ENCODE measurements at regions not wholly inside any gene's neighbourhood (a gene's known extent, or its start where the extent isn't known, plus 50 kb on each side); places are given as distances from the start of the nearest gene placed in this dataset.
"Not testable (repeated sequence)": the region's sequence is repeated elsewhere in the genome, so short reads cannot be mapped to it uniquely, and the experiment has no call there.

GRCh38 chr5:96121364-96121763 is 159.7 kb upstream of the ELL2 start:
- ATAC-seq (ENCODE audit: low read depth), result no peak
- peaks cover 5% of the 10 kb centered on the region for H3K27me3 Mint-ChIP-seq
- H3K27ac Mint-ChIP-seq, result no peak overlapping the region
- no peaks in the 10 kb centered on the region for H3K4me1 Mint-ChIP-seq
- no peaks in the 10 kb centered on the region for H3K9me3 Mint-ChIP-seq
- no peak for DNase-seq
- no peaks in the 10 kb centered on the region for H3K36me3 Mint-ChIP-seq
- no peak overlapping the region for H3K4me3 Mint-ChIP-seq
- POLR2A ChIA-PET, result no interaction called here

DNA sequence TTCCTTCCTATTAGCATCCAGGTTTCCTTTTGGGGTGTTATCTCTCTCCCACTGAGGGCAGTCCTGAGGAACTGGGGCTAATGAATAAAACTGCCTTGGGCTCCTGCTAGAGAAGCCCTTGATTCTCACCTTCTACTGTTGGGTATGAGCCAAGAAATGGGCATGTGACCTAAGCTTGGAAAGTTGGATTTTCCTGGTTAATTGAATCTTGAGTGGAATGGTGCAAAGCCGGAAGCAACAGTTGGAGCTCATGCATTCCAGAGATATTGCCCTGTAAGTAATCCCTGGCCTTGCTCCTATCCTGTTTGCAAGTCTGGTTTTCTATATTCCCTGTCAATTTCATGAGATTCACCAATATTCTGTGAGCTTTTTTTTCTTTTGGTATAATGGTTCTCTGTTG is 158.5 kb upstream of the ELL2 start:
- ATAC-seq (ENCODE audit: low read depth), result no peak
- DNase-seq, result no peak
- H3K4me1 Mint-ChIP-seq, result peaks cover 4% of the 10 kb centered on the region
- H3K27me3 Mint-ChIP-seq, result peaks cover 5% of the 10 kb centered on the region
- H3K27ac Mint-ChIP-seq, result no peak overlapping the region
- H3K36me3 Mint-ChIP-seq, result no peaks in the 10 kb centered on the region
- H3K9me3 Mint-ChIP-seq, result no peaks in the 10 kb centered on the region
- H3K4me3 Mint-ChIP-seq, result no peak overlapping the region
- POLR2A ChIA-PET, result no interaction called here

- H3K4me1 Mint-ChIP-seq, result peaks cover 4% of the 10 kb centered on the region
- no peak overlapping the region for H3K4me3 Mint-ChIP-seq
- H3K36me3 Mint-ChIP-seq, result no peaks in the 10 kb centered on the region
- peaks cover 2% of the 10 kb centered on the region for H3K27me3 Mint-ChIP-seq
- POLR2A ChIA-PET, result no interaction called here
- H3K9me3 Mint-ChIP-seq, result no peaks in the 10 kb centered on the region
- ATAC-seq (ENCODE audit: low read depth), result no peak
- no peak for DNase-seq
- no peak overlapping the region for H3K27ac Mint-ChIP-seq
Measured at GRCh38 chr5:96117771-96118651, 156.4 kb upstream of the ELL2 start.

DNA sequence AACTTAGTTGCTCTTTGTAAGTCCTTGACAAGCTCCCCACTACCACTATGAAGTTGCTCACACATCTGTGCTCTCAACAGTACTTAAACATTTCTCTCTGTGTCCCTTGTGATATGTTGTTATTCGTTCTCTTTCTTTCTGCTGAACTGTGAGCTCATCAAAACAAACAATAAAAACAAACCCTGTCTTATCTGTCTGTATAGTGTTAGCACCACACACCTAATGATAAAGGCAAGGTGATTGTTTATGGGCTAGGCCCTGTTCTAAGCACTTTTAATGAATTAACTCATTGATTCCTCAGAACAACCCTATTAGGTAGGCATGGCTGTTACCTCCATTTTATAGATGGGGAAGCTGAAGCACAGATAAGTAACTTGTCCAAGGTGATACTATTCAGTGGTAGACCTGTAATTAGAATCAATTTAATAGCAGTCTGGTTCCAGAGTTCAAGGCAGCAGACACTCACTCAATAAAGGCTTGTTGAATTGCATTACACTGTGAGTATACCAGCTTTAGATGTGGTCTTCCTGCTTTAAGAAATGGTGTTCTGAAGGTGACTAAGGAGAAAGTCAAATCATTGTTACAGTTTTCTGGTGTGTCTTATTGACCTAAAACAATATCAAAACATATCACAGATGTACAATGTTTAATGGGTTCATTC is 153.6 kb upstream of the ELL2 start:
- ATAC-seq (ENCODE audit: low read depth) (no peak), DNase-seq (no peak)
- Mint-ChIP-seq H3K36me3 (no peaks in the 10 kb centered on the region), H3K27ac (no peak overlapping the region), H3K4me3 (no peak overlapping the region), H3K9me3 (no peaks in the 10 kb centered on the region), H3K4me1 (peaks cover 5% of the 10 kb centered on the region), H3K27me3 (peaks cover 3% of the 10 kb centered on the region)
- POLR2A ChIA-PET, result no interaction called here

DNA sequence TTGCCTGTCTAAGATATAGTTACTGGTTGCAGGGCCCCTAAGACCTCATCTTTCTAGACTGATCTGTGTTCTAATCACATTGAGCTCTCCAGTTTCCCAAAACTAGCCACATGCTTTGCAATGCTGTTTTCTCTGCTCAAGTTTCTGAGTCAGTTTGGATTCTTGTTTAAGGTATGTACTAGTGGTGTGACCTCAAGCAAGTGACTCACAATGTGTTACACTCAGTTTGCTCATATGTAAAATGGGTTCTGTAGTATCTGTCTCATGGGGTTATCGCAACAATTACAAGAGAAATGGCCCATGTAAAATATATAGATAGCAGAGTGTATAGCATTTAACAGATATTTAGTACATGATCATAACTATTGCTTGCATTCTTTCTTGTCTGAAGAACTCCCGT is 153.1 kb upstream of the ELL2 start:
- no peak overlapping the region for H3K4me3 Mint-ChIP-seq
- no peaks in the 10 kb centered on the region for H3K9me3 Mint-ChIP-seq
- POLR2A ChIA-PET, result no interaction called here
- H3K27ac Mint-ChIP-seq, result no peak overlapping the region
- no peak for DNase-seq
- peaks cover 5% of the 10 kb centered on the region for H3K4me1 Mint-ChIP-seq
- peaks cover 3% of the 10 kb centered on the region for H3K27me3 Mint-ChIP-seq
- no peak for ATAC-seq (ENCODE audit: low read depth)
- no peaks in the 10 kb centered on the region for H3K36me3 Mint-ChIP-seq

DNA sequence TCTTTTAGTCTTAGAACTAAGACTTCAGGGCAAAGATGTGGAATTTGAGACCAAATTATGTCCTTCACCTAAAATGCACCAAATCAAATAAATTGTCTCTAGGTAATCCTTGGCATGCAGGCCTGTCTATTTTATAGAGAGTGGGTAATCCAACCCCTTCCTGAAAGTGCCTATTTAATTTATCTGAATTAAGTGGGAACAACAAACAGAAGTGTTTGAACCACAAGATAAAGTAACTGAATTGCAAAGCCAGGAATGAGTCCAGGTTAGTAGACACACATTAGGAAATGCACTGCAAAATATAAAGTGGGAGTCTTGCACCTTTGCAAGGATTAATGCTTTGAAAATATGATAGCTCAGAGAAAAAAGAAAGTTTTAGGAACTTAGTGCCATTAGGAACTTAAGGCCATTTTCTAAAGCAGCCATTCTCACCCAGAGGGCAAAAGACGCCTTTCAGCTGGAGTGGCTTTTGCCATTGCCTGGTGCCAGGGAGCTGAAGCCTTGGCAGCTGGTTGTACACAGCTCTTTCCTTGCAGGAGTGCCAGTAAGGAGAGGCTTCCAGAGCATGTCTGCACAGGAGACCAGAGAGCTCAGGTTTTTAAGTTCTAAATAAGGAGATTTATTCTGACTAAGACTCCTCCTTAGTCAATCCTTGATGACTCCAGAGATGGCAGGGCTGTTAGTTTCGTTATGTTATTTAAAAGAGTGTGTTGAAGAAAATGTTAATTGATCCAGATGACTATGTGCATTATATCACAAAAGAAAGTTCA is 151.7 kb upstream of the ELL2 start:
- no peak for DNase-seq
- Mint-ChIP-seq H3K9me3 (no peaks in the 10 kb centered on the region), H3K36me3 (no peaks in the 10 kb centered on the region), H3K4me1 (peaks cover 5% of the 10 kb centered on the region), H3K4me3 (no peak overlapping the region), H3K27ac (no peak overlapping the region), H3K27me3 (peaks cover 3% of the 10 kb centered on the region)
- no peak for ATAC-seq (ENCODE audit: low read depth)
- POLR2A ChIA-PET, result no interaction called here

GRCh38 chr5:96112703-96113102 is 151.1 kb upstream of the ELL2 start:
- peaks cover 5% of the 10 kb centered on the region for H3K4me1 Mint-ChIP-seq
- peaks cover 3% of the 10 kb centered on the region for H3K27me3 Mint-ChIP-seq
- no peaks in the 10 kb centered on the region for H3K9me3 Mint-ChIP-seq
- DNase-seq (no peak), ATAC-seq (ENCODE audit: low read depth) (no peak)
- H3K27ac Mint-ChIP-seq, result no peak overlapping the region
- no peak overlapping the region for H3K4me3 Mint-ChIP-seq
- no peaks in the 10 kb centered on the region for H3K36me3 Mint-ChIP-seq
- POLR2A ChIA-PET, result no interaction called here

- POLR2A ChIA-PET, result no interaction called here
- H3K4me1 Mint-ChIP-seq, result peaks cover 5% of the 10 kb centered on the region
- H3K9me3 Mint-ChIP-seq, result no peaks in the 10 kb centered on the region
- H3K4me3 Mint-ChIP-seq, result no peak overlapping the region
- DNase-seq (no peak), ATAC-seq (ENCODE audit: low read depth) (no peak)
- no peak overlapping the region for H3K27ac Mint-ChIP-seq
- peaks cover 2% of the 10 kb centered on the region for H3K27me3 Mint-ChIP-seq
- H3K36me3 Mint-ChIP-seq, result no peaks in the 10 kb centered on the region
Measured at GRCh38 chr5:96112123-96112670, 150.5 kb upstream of the ELL2 start.

DNA sequence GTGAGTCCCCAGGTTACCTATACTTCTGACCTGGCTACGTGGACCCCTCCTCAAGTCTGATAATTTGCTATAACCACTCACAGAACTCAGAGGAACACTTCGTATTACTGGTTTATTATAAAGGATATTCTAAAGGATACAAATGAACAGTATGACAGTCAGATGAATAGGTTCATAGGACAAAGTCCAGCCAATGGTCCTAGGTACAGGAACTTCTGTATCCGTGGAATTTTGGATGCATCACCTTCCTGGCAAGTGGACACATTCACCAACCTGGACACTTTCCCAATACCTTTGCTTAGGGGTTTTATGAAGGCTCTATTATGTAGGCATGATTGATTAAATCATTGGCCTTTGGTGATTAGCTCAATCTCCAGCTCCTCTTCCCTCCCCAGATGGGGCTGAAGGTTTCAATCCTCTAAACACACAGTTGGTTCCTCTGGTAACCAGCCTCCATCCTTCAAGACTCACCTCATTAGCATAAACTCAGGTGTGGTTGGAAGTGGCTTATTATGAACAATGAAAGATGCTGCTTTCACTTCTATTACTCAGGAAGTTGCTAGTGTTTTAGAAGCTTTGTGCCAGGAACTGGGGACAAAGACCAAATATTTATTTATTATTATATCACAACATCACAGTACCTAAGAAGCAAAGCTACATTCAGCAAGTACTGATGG is 149.6 kb upstream of the ELL2 start:
- Mint-ChIP-seq H3K4me3 (no peak overlapping the region), H3K27me3 (peaks cover 2% of the 10 kb centered on the region), H3K9me3 (no peaks in the 10 kb centered on the region), H3K36me3 (no peaks in the 10 kb centered on the region), H3K4me1 (peaks cover 5% of the 10 kb centered on the region), H3K27ac (no peak overlapping the region)
- ATAC-seq (ENCODE audit: low read depth) (no peak), DNase-seq (no peak)
- POLR2A ChIA-PET, result no interaction called here

- ATAC-seq (ENCODE audit: low read depth) (no peak), DNase-seq (no peak)
- Mint-ChIP-seq H3K27me3 (peaks cover 2% of the 10 kb centered on the region), H3K9me3 (no peaks in the 10 kb centered on the region), H3K27ac (no peak overlapping the region), H3K4me1 (peaks cover 1% of the 10 kb centered on the region), H3K4me3 (no peak overlapping the region), H3K36me3 (no peaks in the 10 kb centered on the region)
- POLR2A ChIA-PET, result no interaction called here
Measured at GRCh38 chr5:96110300-96110699, 148.6 kb upstream of the ELL2 start.

DNA sequence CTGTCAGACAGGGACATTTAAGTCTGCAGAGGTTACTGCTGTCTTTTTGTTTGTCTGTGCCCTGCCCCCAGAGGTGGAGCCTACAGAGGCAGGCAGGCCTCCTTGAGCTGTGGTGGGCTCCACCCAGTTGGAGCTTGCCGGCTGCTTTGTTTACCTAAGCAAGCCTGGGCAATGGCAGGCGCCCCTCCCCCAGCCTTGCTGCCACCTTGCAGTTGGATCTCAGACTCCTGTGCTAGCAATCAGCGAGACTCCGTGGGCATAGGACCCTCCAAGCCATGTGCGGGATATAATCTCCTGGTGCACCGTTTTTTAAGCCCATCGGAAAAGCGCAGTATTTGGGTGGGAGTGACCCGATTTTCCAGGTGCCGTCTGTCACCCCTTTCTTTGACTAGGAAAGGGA is 147.0 kb upstream of the ELL2 start:
- H3K27me3 Mint-ChIP-seq; POLR2A ChIA-PET; DNase-seq; H3K36me3 Mint-ChIP-seq; H3K27ac Mint-ChIP-seq; H3K9me3 Mint-ChIP-seq; ATAC-seq (ENCODE audit: low read depth); H3K4me1 Mint-ChIP-seq; H3K4me3 Mint-ChIP-seq: not testable (repeated sequence)

DNA sequence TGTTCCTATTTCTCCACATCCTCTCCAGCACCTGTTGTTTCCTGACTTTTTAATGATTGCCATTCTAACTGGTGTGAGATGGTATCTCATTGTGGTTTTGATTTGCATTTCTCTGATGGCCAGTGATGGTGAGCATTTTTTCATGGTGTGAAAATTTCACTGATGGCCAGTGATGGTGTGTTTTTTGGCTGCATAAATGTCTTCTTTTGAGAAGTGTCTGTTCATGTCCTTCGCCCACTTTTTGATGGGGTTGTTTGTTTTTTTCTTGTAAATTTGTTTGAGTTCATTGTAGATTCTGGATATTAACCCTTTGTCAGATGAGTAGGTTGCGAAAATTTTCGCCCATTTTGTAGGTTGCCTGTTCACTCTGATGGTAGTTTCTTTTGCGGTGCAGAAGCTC is 142.2 kb upstream of the ELL2 start:
- H3K9me3 Mint-ChIP-seq; H3K27me3 Mint-ChIP-seq; DNase-seq; H3K4me1 Mint-ChIP-seq; H3K36me3 Mint-ChIP-seq; POLR2A ChIA-PET; H3K4me3 Mint-ChIP-seq; H3K27ac Mint-ChIP-seq; ATAC-seq (ENCODE audit: low read depth): not testable (repeated sequence)

DNA sequence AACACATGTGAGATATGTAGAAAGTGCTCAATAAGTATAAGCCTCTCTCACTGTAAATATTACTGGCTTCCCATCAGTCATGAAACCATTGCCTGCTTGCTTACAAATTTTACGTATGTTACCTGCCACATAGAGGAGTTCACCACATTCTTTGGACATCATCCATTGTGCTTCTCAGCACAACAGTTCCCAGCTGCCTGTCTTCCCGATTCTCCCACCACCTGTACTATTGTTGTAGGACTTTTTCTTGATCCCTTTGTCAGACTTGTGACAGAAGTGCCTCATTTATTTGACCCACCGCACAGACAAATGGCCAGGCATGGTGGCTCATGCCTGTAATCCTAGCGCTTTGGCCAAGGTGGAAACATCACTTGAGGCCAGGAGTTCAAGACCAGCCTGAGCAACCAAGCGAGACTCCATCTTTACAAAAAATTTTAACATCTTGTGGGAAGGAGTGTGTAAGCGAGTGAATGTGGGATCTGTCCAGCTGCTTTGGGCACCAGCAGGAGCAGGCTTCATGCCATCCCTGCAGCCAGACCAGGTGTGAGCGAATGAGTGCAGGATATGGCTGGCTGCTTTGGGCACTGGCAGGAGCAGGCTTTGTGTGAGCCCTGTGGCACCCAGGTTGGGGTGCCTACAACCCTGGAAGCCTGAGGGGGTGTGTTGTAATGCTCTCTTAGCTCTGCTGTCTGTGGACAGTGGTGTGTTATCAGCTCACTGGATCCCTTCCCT is 139.9 kb upstream of the ELL2 start:
- Mint-ChIP-seq H3K27ac (no peak overlapping the region), H3K9me3 (no peaks in the 10 kb centered on the region), H3K36me3 (no peaks in the 10 kb centered on the region), H3K4me1 (no peaks in the 10 kb centered on the region), H3K4me3 (no peak overlapping the region), H3K27me3 (no peaks in the 10 kb centered on the region)
- POLR2A ChIA-PET, result no interaction called here
- DNase-seq (no peak), ATAC-seq (ENCODE audit: low read depth) (no peak)

Data from activated naive CD8-positive, alpha-beta T cell treated with anti-CD3 and anti-CD28 coated beads, Interleukin-2, amount 10 ng/mL, durations not matched to agents 7 days and 5 days (primary cell).